ENCODE measurements at regions not wholly inside any gene's neighbourhood (a gene's known extent, or its start where the extent isn't known, plus 50 kb on each side); places are given as distances from the start of the nearest gene placed in this dataset.

DNA sequence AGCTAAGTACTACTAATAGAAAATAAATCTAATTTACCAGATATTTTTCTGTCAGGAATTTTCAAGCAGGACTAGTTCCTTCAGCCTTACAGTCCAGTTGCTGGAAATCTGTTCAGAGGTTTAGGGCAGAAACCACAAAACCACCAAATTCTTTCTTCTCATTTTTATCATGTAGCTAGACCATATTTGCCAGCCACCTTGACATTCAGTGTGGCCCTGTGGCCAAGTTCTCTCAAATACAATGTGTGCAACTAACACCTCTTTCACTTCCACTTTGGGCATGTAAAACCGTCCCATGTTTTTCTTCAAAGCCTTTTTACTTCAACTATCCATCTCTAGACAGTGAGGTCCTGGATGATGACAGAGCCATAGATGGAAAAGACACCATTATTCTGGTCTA lies 1133.2 kb upstream of the CDH18 start:
- H3K9me3 ChIP-seq, result no peaks in the 10 kb centered on the region
- no peaks in the 10 kb centered on the region for H3K27me3 ChIP-seq (replicated peaks; ENCODE audit: insufficient read depth)
- DNase-seq (ENCODE audit: low spot score) (no peak), ATAC-seq (ENCODE audit: insufficient number of reproducible peaks, low FRiP score, low read depth) (no peak)
- no peaks in the 10 kb centered on the region for H3K4me1 ChIP-seq (ENCODE audit: control insufficient read depth in 1 of 2, low read depth in 2 of 2)
- no peak overlapping the region for H3K27ac ChIP-seq
- H3K4me3 ChIP-seq, result no peak overlapping the region
- H3K36me3 ChIP-seq, result no peaks in the 10 kb centered on the region
- TF ChIP-seq, protein P1, sequence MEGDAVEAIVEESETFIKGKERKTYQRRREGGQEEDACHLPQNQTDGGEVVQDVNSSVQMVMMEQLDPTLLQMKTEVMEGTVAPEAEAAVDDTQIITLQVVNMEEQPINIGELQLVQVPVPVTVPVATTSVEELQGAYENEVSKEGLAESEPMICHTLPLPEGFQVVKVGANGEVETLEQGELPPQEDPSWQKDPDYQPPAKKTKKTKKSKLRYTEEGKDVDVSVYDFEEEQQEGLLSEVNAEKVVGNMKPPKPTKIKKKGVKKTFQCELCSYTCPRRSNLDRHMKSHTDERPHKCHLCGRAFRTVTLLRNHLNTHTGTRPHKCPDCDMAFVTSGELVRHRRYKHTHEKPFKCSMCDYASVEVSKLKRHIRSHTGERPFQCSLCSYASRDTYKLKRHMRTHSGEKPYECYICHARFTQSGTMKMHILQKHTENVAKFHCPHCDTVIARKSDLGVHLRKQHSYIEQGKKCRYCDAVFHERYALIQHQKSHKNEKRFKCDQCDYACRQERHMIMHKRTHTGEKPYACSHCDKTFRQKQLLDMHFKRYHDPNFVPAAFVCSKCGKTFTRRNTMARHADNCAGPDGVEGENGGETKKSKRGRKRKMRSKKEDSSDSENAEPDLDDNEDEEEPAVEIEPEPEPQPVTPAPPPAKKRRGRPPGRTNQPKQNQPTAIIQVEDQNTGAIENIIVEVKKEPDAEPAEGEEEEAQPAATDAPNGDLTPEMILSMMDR (IDR thresholded peaks at IDR 0.05), result no peak

DNA sequence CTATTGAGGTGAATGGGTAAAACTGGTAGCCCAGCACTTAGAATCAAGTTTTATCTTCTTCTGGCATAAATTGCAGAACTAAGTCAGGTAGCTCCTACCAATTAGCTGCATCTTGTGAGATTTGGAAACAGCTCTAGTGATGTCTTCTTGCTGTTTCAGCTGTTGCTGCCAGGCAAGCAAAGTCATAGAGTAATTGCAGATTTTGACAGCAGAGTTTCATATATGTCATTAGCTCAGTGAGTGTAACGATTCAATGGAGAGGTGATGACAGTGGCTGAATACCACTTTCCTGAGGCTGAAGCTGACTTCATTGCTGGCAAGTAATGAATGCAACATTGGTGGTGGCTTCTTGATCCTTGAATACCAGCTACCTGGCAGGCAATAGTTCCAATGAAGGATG lies 1109.7 kb upstream of the CDH18 start:
- ATAC-seq (ENCODE audit: insufficient number of reproducible peaks, low FRiP score, low read depth) (no peak), DNase-seq (ENCODE audit: low spot score) (no peak)
- Histone ChIP-seq H3K4me1 (ENCODE audit: control insufficient read depth in 1 of 2, low read depth in 2 of 2) (no peaks in the 10 kb centered on the region), H3K27me3 (replicated peaks; ENCODE audit: insufficient read depth) (no peaks in the 10 kb centered on the region), H3K9me3 (no peaks in the 10 kb centered on the region), H3K36me3 (no peaks in the 10 kb centered on the region), H3K4me3 (no peak overlapping the region), H3K27ac (no peak overlapping the region)
- TF ChIP-seq, protein P1 (IDR thresholded peaks at IDR 0.05), result no peak

DNA sequence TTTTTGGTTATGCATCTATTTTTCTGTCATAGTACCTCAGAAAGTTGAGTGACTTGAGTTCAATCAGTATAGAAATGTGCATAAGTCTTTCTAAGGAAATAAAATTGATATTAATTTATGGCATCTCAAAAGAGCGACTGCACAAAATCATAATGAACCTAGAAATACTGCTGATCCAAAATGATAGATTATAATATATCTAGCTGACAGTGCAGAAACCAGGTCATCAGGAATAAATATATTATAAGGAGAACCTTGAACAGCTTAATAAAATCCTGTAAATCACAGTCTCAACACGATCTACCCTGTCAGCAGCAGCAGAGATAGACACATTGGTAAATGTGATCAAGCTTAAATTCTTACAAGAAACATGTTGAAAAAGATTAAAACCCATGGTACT lies 1106.6 kb upstream of the CDH18 start:
- ATAC-seq (ENCODE audit: insufficient number of reproducible peaks, low FRiP score, low read depth) (no peak), DNase-seq (ENCODE audit: low spot score) (no peak)
- Histone ChIP-seq H3K4me1 (ENCODE audit: control insufficient read depth in 1 of 2, low read depth in 2 of 2) (no peaks in the 10 kb centered on the region), H3K27ac (no peak overlapping the region), H3K9me3 (no peaks in the 10 kb centered on the region), H3K4me3 (no peak overlapping the region), H3K27me3 (replicated peaks; ENCODE audit: insufficient read depth) (no peaks in the 10 kb centered on the region), H3K36me3 (no peaks in the 10 kb centered on the region)
- TF ChIP-seq, protein P1 (IDR thresholded peaks at IDR 0.05), result no peak

DNA sequence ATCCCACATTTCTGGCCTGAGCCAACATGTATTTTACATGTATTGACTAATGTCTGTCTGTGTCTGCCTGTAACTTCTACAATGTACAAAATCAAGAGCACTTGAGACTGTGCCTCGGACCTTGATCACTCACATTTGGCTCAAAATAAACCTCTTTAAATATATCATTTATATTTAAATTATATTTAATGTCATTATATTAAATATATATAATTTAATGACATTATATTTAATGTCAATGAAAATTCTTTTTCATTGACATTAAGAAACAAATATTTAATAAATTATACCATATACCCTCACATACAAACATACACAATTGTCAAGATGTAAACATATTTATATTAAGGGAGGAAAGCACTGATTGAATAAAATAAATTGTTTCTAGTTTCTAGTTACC lies 1099.8 kb upstream of the CDH18 start:
- ATAC-seq (ENCODE audit: insufficient number of reproducible peaks, low FRiP score, low read depth), result no peak
- Histone ChIP-seq H3K27me3 (replicated peaks; ENCODE audit: insufficient read depth) (no peaks in the 10 kb centered on the region), H3K9me3 (no peaks in the 10 kb centered on the region), H3K27ac (no peak overlapping the region), H3K4me1 (ENCODE audit: control insufficient read depth in 1 of 2, low read depth in 2 of 2) (no peaks in the 10 kb centered on the region), H3K36me3 (no peaks in the 10 kb centered on the region), H3K4me3 (no peak overlapping the region)
- TF ChIP-seq, protein P1 (IDR thresholded peaks at IDR 0.05), result no peak
- no peak for DNase-seq (ENCODE audit: low spot score)

DNA sequence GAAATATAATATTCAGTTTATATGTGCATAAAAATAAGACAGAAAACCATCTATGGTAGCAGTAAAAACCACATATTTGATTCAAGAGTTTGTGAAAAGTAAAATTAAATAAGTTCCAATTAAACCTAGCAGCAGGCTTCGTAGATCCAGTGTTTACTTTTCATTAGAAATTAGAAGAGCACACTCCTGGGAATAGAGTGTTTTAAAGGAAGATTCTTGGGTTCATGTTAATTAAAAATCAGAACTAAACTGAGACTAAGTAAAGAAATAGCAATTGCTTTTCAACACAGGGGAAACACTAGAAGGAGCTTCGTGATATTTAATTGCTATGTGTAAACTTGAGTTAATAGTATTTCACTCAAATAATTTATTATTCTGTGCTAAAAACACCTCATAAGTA lies 1097.8 kb upstream of the CDH18 start:
- Histone ChIP-seq H3K4me1 (ENCODE audit: control insufficient read depth in 1 of 2, low read depth in 2 of 2) (no peaks in the 10 kb centered on the region), H3K4me3 (no peak overlapping the region), H3K27ac (no peak overlapping the region), H3K36me3 (no peaks in the 10 kb centered on the region), H3K9me3 (no peaks in the 10 kb centered on the region), H3K27me3 (replicated peaks; ENCODE audit: insufficient read depth) (no peaks in the 10 kb centered on the region)
- TF ChIP-seq, protein P1 (IDR thresholded peaks at IDR 0.05), result no peak
- DNase-seq (ENCODE audit: low spot score), result no peak
- no peak for ATAC-seq (ENCODE audit: insufficient number of reproducible peaks, low FRiP score, low read depth)
